ENCODE measurements at regions not wholly inside any gene's neighbourhood (a gene's known extent, or its start where the extent isn't known, plus 50 kb on each side); places are given as distances from the start of the nearest gene placed in this dataset.

- TF ChIP-seq, protein P1, sequence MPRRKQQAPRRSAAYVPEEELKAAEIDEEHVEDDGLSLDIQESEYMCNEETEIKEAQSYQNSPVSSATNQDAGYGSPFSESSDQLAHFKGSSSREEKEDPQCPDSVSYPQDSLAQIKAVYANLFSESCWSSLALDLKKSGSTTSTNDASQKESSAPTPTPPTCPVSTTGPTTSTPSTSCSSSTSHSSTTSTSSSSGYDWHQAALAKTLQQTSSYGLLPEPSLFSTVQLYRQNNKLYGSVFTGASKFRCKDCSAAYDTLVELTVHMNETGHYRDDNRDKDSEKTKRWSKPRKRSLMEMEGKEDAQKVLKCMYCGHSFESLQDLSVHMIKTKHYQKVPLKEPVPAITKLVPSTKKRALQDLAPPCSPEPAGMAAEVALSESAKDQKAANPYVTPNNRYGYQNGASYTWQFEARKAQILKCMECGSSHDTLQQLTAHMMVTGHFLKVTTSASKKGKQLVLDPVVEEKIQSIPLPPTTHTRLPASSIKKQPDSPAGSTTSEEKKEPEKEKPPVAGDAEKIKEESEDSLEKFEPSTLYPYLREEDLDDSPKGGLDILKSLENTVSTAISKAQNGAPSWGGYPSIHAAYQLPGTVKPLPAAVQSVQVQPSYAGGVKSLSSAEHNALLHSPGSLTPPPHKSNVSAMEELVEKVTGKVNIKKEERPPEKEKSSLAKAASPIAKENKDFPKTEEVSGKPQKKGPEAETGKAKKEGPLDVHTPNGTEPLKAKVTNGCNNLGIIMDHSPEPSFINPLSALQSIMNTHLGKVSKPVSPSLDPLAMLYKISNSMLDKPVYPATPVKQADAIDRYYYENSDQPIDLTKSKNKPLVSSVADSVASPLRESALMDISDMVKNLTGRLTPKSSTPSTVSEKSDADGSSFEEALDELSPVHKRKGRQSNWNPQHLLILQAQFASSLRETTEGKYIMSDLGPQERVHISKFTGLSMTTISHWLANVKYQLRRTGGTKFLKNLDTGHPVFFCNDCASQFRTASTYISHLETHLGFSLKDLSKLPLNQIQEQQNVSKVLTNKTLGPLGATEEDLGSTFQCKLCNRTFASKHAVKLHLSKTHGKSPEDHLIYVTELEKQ (tag by site-specific recombination; IDR thresholded peaks at IDR 0.05; ENCODE audit: borderline replicate concordance), result no peak
- no peak for TF ChIP-seq HIC1 (tag by site-specific recombination; IDR thresholded peaks at IDR 0.05)
- TF ChIP-seq, protein P2, sequence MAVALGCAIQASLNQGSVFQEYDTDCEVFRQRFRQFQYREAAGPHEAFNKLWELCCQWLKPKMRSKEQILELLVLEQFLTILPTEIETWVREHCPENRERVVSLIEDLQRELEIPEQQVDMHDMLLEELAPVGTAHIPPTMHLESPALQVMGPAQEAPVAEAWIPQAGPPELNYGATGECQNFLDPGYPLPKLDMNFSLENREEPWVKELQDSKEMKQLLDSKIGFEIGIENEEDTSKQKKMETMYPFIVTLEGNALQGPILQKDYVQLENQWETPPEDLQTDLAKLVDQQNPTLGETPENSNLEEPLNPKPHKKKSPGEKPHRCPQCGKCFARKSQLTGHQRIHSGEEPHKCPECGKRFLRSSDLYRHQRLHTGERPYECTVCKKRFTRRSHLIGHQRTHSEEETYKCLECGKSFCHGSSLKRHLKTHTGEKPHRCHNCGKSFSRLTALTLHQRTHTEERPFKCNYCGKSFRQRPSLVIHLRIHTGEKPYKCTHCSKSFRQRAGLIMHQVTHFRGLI (tag by site-specific recombination; IDR thresholded peaks at IDR 0.05), result no peak
- no peak for TF ChIP-seq ZNF140 (tag by site-specific recombination; IDR thresholded peaks at IDR 0.05)
- TF ChIP-seq SCRT2 (tag by site-specific recombination; IDR thresholded peaks at IDR 0.05), result no peak
- peak; percentile 15; the same call in 1 of the 2 replicates for TF ChIP-seq PRDM1 (tag by site-specific recombination; IDR thresholded peaks at IDR 0.05)
- TF ChIP-seq SP7 (tag by site-specific recombination; IDR thresholded peaks at IDR 0.05), result no peak
- TF ChIP-seq ZNF76 (tag by site-specific recombination; IDR thresholded peaks at IDR 0.05; ENCODE audit: borderline replicate concordance, low read depth), result no peak
- no peak for TF ChIP-seq ZIC2 (tag by site-specific recombination; IDR thresholded peaks at IDR 0.05)
- TF ChIP-seq SP3 (tag by site-specific recombination; IDR thresholded peaks at IDR 0.05), result no peak
- TF ChIP-seq ZNF398 (tag by site-specific recombination; IDR thresholded peaks at IDR 0.05), result no peak
- no peak for TF ChIP-seq ZNF302 (tag by site-specific recombination; IDR thresholded peaks at IDR 0.05; ENCODE audit: low read depth)
- no peak for TF ChIP-seq ZNF175 (tag by site-specific recombination; IDR thresholded peaks at IDR 0.05)
- TF ChIP-seq, protein P3, sequence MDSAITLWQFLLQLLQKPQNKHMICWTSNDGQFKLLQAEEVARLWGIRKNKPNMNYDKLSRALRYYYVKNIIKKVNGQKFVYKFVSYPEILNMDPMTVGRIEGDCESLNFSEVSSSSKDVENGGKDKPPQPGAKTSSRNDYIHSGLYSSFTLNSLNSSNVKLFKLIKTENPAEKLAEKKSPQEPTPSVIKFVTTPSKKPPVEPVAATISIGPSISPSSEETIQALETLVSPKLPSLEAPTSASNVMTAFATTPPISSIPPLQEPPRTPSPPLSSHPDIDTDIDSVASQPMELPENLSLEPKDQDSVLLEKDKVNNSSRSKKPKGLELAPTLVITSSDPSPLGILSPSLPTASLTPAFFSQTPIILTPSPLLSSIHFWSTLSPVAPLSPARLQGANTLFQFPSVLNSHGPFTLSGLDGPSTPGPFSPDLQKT (IDR thresholded peaks at IDR 0.05; ENCODE audit: borderline replicate concordance, low read depth, low read length), result no peak
Observed at GRCh38 chr6:82040405-82041221, 206.9 kb downstream of the IBTK start (continued).

- no peak overlapping the region for H3K27ac ChIP-seq (ENCODE audit: extremely low read depth, low read depth, low read length)
- no peak overlapping the region for H3K4me3 ChIP-seq (ENCODE audit: low read depth, low read length)
- no peaks in the 10 kb centered on the region for H3K36me3 ChIP-seq (ENCODE audit: control insufficient read depth in 2 of 2, insufficient read depth in 1 of 2, low read length in 2 of 2)
- POLR2A ChIA-PET, result no interaction called here
- no peaks in the 10 kb centered on the region for H3K4me1 ChIP-seq (ENCODE audit: control insufficient read depth, insufficient read depth, low read length)
- no peaks in the 10 kb centered on the region for H3K9me3 ChIP-seq (ENCODE audit: control insufficient read depth, insufficient read depth, low read depth, low read length)
- CTCF ChIA-PET, result interaction anchor here (0.9 to 1.0 kb wide), 2 partner anchors 40 to 180 kb away, joined by 3 read pairs; no protein-coding TSS in a partner anchor
- no peak for TF ChIP-seq SP3 (tag by site-specific recombination; IDR thresholded peaks at IDR 0.05)
- no peak for TF ChIP-seq ZNF768 (tag by site-specific recombination; IDR thresholded peaks at IDR 0.05)
- no peak for TF ChIP-seq ZNF302 (tag by site-specific recombination; IDR thresholded peaks at IDR 0.05; ENCODE audit: low read depth)
- TF ChIP-seq ZFP3 (tag by site-specific recombination; IDR thresholded peaks at IDR 0.05; ENCODE audit: low read depth), result no peak
- TF ChIP-seq GLIS2 (tag by site-specific recombination; IDR thresholded peaks at IDR 0.05), result no peak
- no peak for TF ChIP-seq ZNF529 (tag by site-specific recombination; IDR thresholded peaks at IDR 0.05; ENCODE audit: insufficient replicate concordance)
- TF ChIP-seq ZNF639 (tag by site-specific recombination; IDR thresholded peaks at IDR 0.05), result no peak
- no peak for TF ChIP-seq ZBTB7A (tag by site-specific recombination; IDR thresholded peaks at IDR 0.05; ENCODE audit: low read depth)
- TF ChIP-seq ZNF843 (tag by site-specific recombination; IDR thresholded peaks at IDR 0.05), result no peak
- no peak for TF ChIP-seq ZNF560 (tag by site-specific recombination; IDR thresholded peaks at IDR 0.05; ENCODE audit: borderline replicate concordance)
- TF ChIP-seq KLF8 (tag by site-specific recombination; IDR thresholded peaks at IDR 0.05), result no peak
- TF ChIP-seq OVOL3 (tag by site-specific recombination; IDR thresholded peaks at IDR 0.05), result no peak
- no peak for TF ChIP-seq ZNF473 (tag by site-specific recombination; IDR thresholded peaks at IDR 0.05)
Observed at GRCh38 chr6:82038631-82039030, 208.9 kb downstream of the IBTK start.

All from HEK293 (cell line).